IPS-20b (cell line): ENCODE measurements at regions not wholly inside any gene's neighbourhood (a gene's known extent, or its start where the extent isn't known, plus 50 kb on each side); places are given as distances from the start of the nearest gene placed in this dataset.

Experiments used
- H3K27ac ChIP-seq: one replicate; pipeline ENCODE4 v1.5.1; 2013; ENCODE audit warnings: low read length
- H3K27me3 ChIP-seq: 2 replicates; pipeline ENCODE4 v1.6.1; 2013; ENCODE audit warnings: mild to moderate bottlenecking, low read length, inconsistent platforms; ENCODE audit not compliant: insufficient read depth
- H3K36me3 ChIP-seq: 2 replicates; pipeline ENCODE4 v1.6.1; 2013; ENCODE audit warnings: low read depth, mild to moderate bottlenecking, inconsistent platforms, low read length, moderate library complexity; ENCODE audit not compliant: insufficient read depth
- H3K4me1 ChIP-seq: 2 replicates; pipeline ENCODE4 v1.6.1; 2013; ENCODE audit warnings: mild to moderate bottlenecking, control low read depth, inconsistent platforms, low read length, moderate library complexity; ENCODE audit not compliant: insufficient read depth
- H3K4me3 ChIP-seq: 2 replicates; pipeline ENCODE4 v1.5.1; 2013; ENCODE audit warnings: mild to moderate bottlenecking, low read length, inconsistent platforms
- H3K9ac ChIP-seq: 2 replicates; pipeline ENCODE4 v1.6.1; 2013; ENCODE audit warnings: low read depth, mild to moderate bottlenecking, inconsistent platforms, low read length, moderate library complexity
- H3K9me3 ChIP-seq: 2 replicates; pipeline ENCODE4 v1.6.1; 2013; ENCODE audit warnings: mild to moderate bottlenecking, low read depth, low read length, inconsistent platforms; ENCODE audit not compliant: insufficient read depth

- no peak overlapping the region for H3K4me3 ChIP-seq
- H3K9ac ChIP-seq: no peak overlapping the region
- no peaks in the 10 kb centered on the region for H3K27me3 ChIP-seq
- no peaks in the 10 kb centered on the region for H3K36me3 ChIP-seq
- no peak overlapping the region for H3K27ac ChIP-seq
- no peaks in the 10 kb centered on the region for H3K4me1 ChIP-seq
- no peaks in the 10 kb centered on the region for H3K9me3 ChIP-seq
Measured at GRCh38 chrX:7789200-7789599, 53.8 kb upstream of the VCX start.

GRCh38 chrX:7788334-7788733, 54.6 kb upstream of the VCX start:
- H3K27me3 ChIP-seq: no peaks in the 10 kb centered on the region
- no peaks in the 10 kb centered on the region for H3K9me3 ChIP-seq
- H3K27ac ChIP-seq: no peak overlapping the region
- H3K36me3 ChIP-seq: no peaks in the 10 kb centered on the region
- H3K9ac ChIP-seq: no peak overlapping the region
- H3K4me3 ChIP-seq: no peak overlapping the region
- H3K4me1 ChIP-seq: no peaks in the 10 kb centered on the region

- Histone ChIP-seq H3K4me1 (no peaks in the 10 kb centered on the region), H3K9ac (no peak overlapping the region), H3K36me3 (no peaks in the 10 kb centered on the region), H3K27ac (no peak overlapping the region), H3K4me3 (no peak overlapping the region), H3K27me3 (no peaks in the 10 kb centered on the region), H3K9me3 (no peaks in the 10 kb centered on the region)
Measured at GRCh38 chrX:7787714-7788113, 55.3 kb upstream of the VCX start.

- Histone ChIP-seq H3K27me3 (no peaks in the 10 kb centered on the region), H3K4me3 (no peak overlapping the region), H3K9me3 (no peaks in the 10 kb centered on the region), H3K36me3 (no peaks in the 10 kb centered on the region), H3K4me1 (no peaks in the 10 kb centered on the region), H3K9ac (no peak overlapping the region), H3K27ac (no peak overlapping the region)
Measured at GRCh38 chrX:7784580-7784979, 58.4 kb upstream of the VCX start.

GRCh38 chrX:7779644-7780043, 63.3 kb upstream of the VCX start:
- no peaks in the 10 kb centered on the region for H3K9me3 ChIP-seq
- H3K4me1 ChIP-seq: no peaks in the 10 kb centered on the region
- H3K27ac ChIP-seq: no peak overlapping the region
- H3K27me3 ChIP-seq: no peaks in the 10 kb centered on the region
- no peaks in the 10 kb centered on the region for H3K36me3 ChIP-seq
- no peak overlapping the region for H3K4me3 ChIP-seq
- H3K9ac ChIP-seq: no peak overlapping the region

GRCh38 chrX:7775987-7776386, 67.0 kb upstream of the VCX start:
- no peaks in the 10 kb centered on the region for H3K9me3 ChIP-seq
- no peak overlapping the region for H3K9ac ChIP-seq
- H3K27ac ChIP-seq: no peak overlapping the region
- H3K27me3 ChIP-seq: no peaks in the 10 kb centered on the region
- no peak overlapping the region for H3K4me3 ChIP-seq
- H3K36me3 ChIP-seq: no peaks in the 10 kb centered on the region
- H3K4me1 ChIP-seq: no peaks in the 10 kb centered on the region

GRCh38 chrX:7771788-7772438, 71.1 kb upstream of the VCX start:
- no peaks in the 10 kb centered on the region for H3K27me3 ChIP-seq
- no peak overlapping the region for H3K4me3 ChIP-seq
- H3K36me3 ChIP-seq: no peaks in the 10 kb centered on the region
- no peak overlapping the region for H3K9ac ChIP-seq
- no peaks in the 10 kb centered on the region for H3K9me3 ChIP-seq
- H3K27ac ChIP-seq: no peak overlapping the region
- no peaks in the 10 kb centered on the region for H3K4me1 ChIP-seq

GRCh38 chrX:7759830-7760229, 83.1 kb upstream of the VCX start:
- Histone ChIP-seq H3K9ac (no peak overlapping the region), H3K27ac (no peak overlapping the region), H3K4me1 (no peaks in the 10 kb centered on the region), H3K36me3 (no peaks in the 10 kb centered on the region), H3K4me3 (no peak overlapping the region), H3K27me3 (no peaks in the 10 kb centered on the region), H3K9me3 (no peaks in the 10 kb centered on the region)

- H3K36me3 ChIP-seq: no peaks in the 10 kb centered on the region
Measured at GRCh38 chrX:7746856-7747255, 96.1 kb upstream of the VCX start.

GRCh38 chrX:7730071-7730470, 112.9 kb upstream of the VCX start:
- H3K4me1 ChIP-seq: no peaks in the 10 kb centered on the region
- H3K27ac ChIP-seq: no peak overlapping the region
- no peaks in the 10 kb centered on the region for H3K36me3 ChIP-seq
- no peaks in the 10 kb centered on the region for H3K9me3 ChIP-seq
- no peaks in the 10 kb centered on the region for H3K27me3 ChIP-seq
- no peak overlapping the region for H3K4me3 ChIP-seq
- H3K9ac ChIP-seq: no peak overlapping the region

More at GRCh38 chrX:7746856-7747255, 96.1 kb upstream of the VCX start:
- no peaks in the 10 kb centered on the region for H3K4me1 ChIP-seq
- no peak overlapping the region for H3K9ac ChIP-seq
- H3K27ac ChIP-seq: no peak overlapping the region
- H3K9me3 ChIP-seq: no peaks in the 10 kb centered on the region
- no peak overlapping the region for H3K4me3 ChIP-seq
- H3K27me3 ChIP-seq: no peaks in the 10 kb centered on the region

GRCh38 chrX:7720519-7720918, 122.5 kb upstream of the VCX start:
- Histone ChIP-seq H3K9ac (no peak overlapping the region), H3K27ac (no peak overlapping the region), H3K27me3 (no peaks in the 10 kb centered on the region), H3K9me3 (no peaks in the 10 kb centered on the region), H3K36me3 (no peaks in the 10 kb centered on the region), H3K4me1 (peaks cover 4% of the 10 kb centered on the region; the same call in 1 of the 2 replicates), H3K4me3 (no peak overlapping the region)

GRCh38 chrX:7714351-7714750, 128.6 kb upstream of the VCX start:
- no peak overlapping the region for H3K4me3 ChIP-seq
- H3K9me3 ChIP-seq: no peaks in the 10 kb centered on the region
- no peak overlapping the region for H3K9ac ChIP-seq
- no peak overlapping the region for H3K27ac ChIP-seq
- no peaks in the 10 kb centered on the region for H3K27me3 ChIP-seq
- H3K36me3 ChIP-seq: no peaks in the 10 kb centered on the region
- peaks cover 9% of the 10 kb centered on the region; the same call in 1 of the 2 replicates for H3K4me1 ChIP-seq
